Mesenchymal stem cell (in vitro differentiated cells and primary cell): ENCODE measurements at regions not wholly inside any gene's neighbourhood (a gene's known extent, or its start where the extent isn't known, plus 50 kb on each side); places are given as distances from the start of the nearest gene placed in this dataset.

ENCODE experiments used
- DNase-seq: peaks from one replicate; pipeline ENCODE4 v3.0.0-alpha.2; 2013
- H2AFZ ChIP-seq: one replicate; pipeline ENCODE4 v1.6.1; 2013; ENCODE audit warnings: low read depth, mild to moderate bottlenecking, control low read depth, inconsistent platforms, low read length, moderate library complexity
- H2AK5ac ChIP-seq: 2 replicates; pipeline ENCODE4 v1.6.1; 2013; ENCODE audit warnings: low read length, moderate library complexity, mild to moderate bottlenecking, inconsistent platforms; ENCODE audit not compliant: severe bottlenecking
- H2BK120ac ChIP-seq: one replicate; pipeline ENCODE4 v1.6.1; 2013; ENCODE audit warnings: low read depth, mild to moderate bottlenecking, inconsistent platforms, low read length, moderate library complexity
- H2BK12ac ChIP-seq, 2 experiments: one replicate each; pipeline ENCODE4 v1.6.1; 2013; ENCODE audit warnings: inconsistent platforms in 2 of 2, low read length in 2 of 2, mild to moderate bottlenecking in 2 of 2, moderate library complexity in 2 of 2, control low read depth in 1 of 2
- H2BK15ac ChIP-seq: one replicate; pipeline ENCODE4 v1.6.1; 2013; ENCODE audit warnings: mild to moderate bottlenecking, low read depth, inconsistent platforms; ENCODE audit not compliant: poor library complexity, severe bottlenecking
- H2BK5ac ChIP-seq: 2 replicates; pipeline ENCODE4 v1.6.1; 2013; ENCODE audit warnings: low read depth, mild to moderate bottlenecking, low read length, control low read depth, inconsistent platforms; ENCODE audit not compliant: poor library complexity, severe bottlenecking
- H3K14ac ChIP-seq, 2 experiments: one replicate each; pipeline ENCODE4 v1.6.1; 2013; ENCODE audit warnings: inconsistent platforms in 2 of 2, low read length in 2 of 2, control low read depth in 1 of 2, mild to moderate bottlenecking in 1 of 2, moderate library complexity in 1 of 2
- H3K18ac ChIP-seq, 2 experiments: one replicate each; pipeline ENCODE4 v1.6.1; 2013; ENCODE audit warnings: inconsistent platforms in 2 of 2, low read length in 2 of 2, control low read depth in 1 of 2, low read depth in 1 of 2, mild to moderate bottlenecking in 1 of 2
- H3K23ac ChIP-seq, 2 experiments: one replicate each; pipeline ENCODE4 v1.6.1; 2013; ENCODE audit warnings: inconsistent platforms in 2 of 2, low read length in 2 of 2, mild to moderate bottlenecking in 2 of 2, moderate library complexity in 2 of 2, control low read depth in 1 of 2
- H3K27ac ChIP-seq: 2 replicates; pipeline ENCODE4 v1.5.1; 2013; ENCODE audit warnings: mild to moderate bottlenecking, moderate library complexity, low read length, control low read depth, inconsistent platforms; ENCODE audit not compliant: poor library complexity, severe bottlenecking
- H3K27me3 ChIP-seq, 2 experiments: 2 replicates each; pipeline versions ENCODE4 v1.6.1 to v1.7.0; 2013; ENCODE audit warnings: low read length in 2 of 2, mild to moderate bottlenecking in 2 of 2, moderate library complexity in 2 of 2, control low read depth in 1 of 2, inconsistent platforms in 1 of 2; ENCODE audit not compliant: control insufficient read depth in 1 of 2, insufficient read depth in 1 of 2
- H3K36me3 ChIP-seq, 2 experiments: 2 replicates each; pipeline versions ENCODE4 v1.6.1 to v1.7.0; 2013; ENCODE audit warnings: low read length in 2 of 2, control low read depth in 1 of 2, inconsistent platforms in 1 of 2, low read depth in 1 of 2, mild to moderate bottlenecking in 1 of 2; ENCODE audit not compliant: insufficient read depth in 2 of 2, control insufficient read depth in 1 of 2
- H3K4ac ChIP-seq, 2 experiments: one replicate each; pipeline ENCODE4 v1.6.1; 2013; ENCODE audit warnings: inconsistent platforms in 2 of 2, low read length in 2 of 2, mild to moderate bottlenecking in 2 of 2, moderate library complexity in 2 of 2, control low read depth in 1 of 2, low read depth in 1 of 2
- H3K4me1 ChIP-seq: 2 replicates; pipeline ENCODE4 v1.6.1; 2013; ENCODE audit warnings: low read depth, low read length, control low read depth; ENCODE audit not compliant: control insufficient read depth, insufficient read depth
- H3K4me2 ChIP-seq: 2 replicates; pipeline ENCODE4 v1.6.1; 2013; ENCODE audit warnings: low read length, mild to moderate bottlenecking, inconsistent platforms; ENCODE audit not compliant: poor library complexity, severe bottlenecking
- H3K4me3 ChIP-seq, 2 experiments: 2 replicates each; pipeline versions ENCODE4 v1.5.1 to v1.7.0; 2013; ENCODE audit warnings: low read length in 2 of 2, mild to moderate bottlenecking in 2 of 2, control low read depth in 1 of 2, low read depth in 1 of 2; ENCODE audit not compliant: insufficient read depth in 1 of 2
- H3K79me1 ChIP-seq: replicated peaks from 2 replicates; pipeline ENCODE4 v1.6.1; 2013; ENCODE audit warnings: mild to moderate bottlenecking, control low read depth, low read length, inconsistent platforms; ENCODE audit not compliant: poor library complexity, severe bottlenecking
- H3K9ac ChIP-seq: 2 replicates; pipeline ENCODE4 v1.7.0; 2013; ENCODE audit warnings: mild to moderate bottlenecking, low read length, moderate library complexity
- H3K9me3 ChIP-seq: 2 replicates; pipeline ENCODE4 v1.7.0; 2013; ENCODE audit warnings: mild to moderate bottlenecking, low read length; ENCODE audit not compliant: control insufficient read depth
- H4K8ac ChIP-seq: one replicate; pipeline ENCODE4 v1.6.1; 2013; ENCODE audit warnings: inconsistent platforms, mild to moderate bottlenecking, low read length, moderate library complexity
- H4K91ac ChIP-seq: one replicate; pipeline ENCODE4 v1.6.1; 2013; ENCODE audit warnings: mild to moderate bottlenecking, low read length, inconsistent platforms
- WGBS: methylation state at CpG from one replicate; pipeline ENCODE4 v1.1.7; 2013; ENCODE audit warnings: mixed read lengths; 5-methylcytosine and 5-hydroxymethylcytosine counted together

DNA sequence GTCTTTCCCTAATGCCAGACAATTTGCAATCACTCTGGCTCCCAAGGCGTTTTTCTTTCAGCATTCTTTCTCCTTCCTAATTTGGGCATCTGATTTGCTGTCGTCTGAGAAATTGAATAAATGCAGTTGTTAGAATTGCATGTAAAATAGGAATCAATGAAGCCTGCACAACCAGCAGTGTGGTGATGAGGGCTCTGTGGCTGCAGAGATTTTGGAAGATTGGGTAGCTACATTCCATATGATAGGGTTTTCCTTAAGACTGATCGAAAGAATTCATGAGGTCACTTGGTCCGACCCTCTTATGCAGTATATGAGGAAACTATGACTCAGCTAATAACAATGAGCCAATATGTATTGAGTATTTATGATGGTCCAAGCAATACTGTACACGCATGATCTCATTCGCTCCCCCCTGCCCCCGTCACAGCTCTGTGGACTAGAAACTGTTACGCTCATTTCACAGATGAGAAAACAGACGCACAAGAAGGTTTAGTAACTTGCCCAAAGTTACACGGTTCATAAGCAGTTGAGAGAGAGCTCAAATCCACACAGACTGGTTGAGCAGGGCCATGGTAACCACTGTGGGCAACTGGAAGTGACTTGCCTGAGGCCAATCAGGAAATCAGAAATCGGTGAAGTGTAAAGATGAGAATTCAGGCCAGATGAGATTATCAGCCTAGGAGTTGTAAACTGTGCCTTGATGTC is 527.2 kb downstream of the GATA3 start:
- Histone ChIP-seq H3K27me3 (no peaks in the 10 kb centered on the region), H3K14ac (no peak overlapping the region), H3K18ac (no peak overlapping the region), H2BK5ac (no peak overlapping the region), H3K36me3 (no peaks in the 10 kb centered on the region), H2BK15ac (no peak overlapping the region), H3K4me1 (no peaks in the 10 kb centered on the region), H3K4ac (no peak overlapping the region), H2AK5ac (no peak overlapping the region), H4K91ac (no peak overlapping the region), H2AFZ (no peak overlapping the region), H3K9ac (no peak overlapping the region), H3K4me2 (no peak overlapping the region), H3K4me3 (no peak overlapping the region), H3K23ac (no peak overlapping the region), H2BK12ac (no peak overlapping the region), H3K27ac (no peak overlapping the region), H4K8ac (no peak overlapping the region), H2BK120ac (no peak overlapping the region), H3K9me3 (peaks cover 4% of the 10 kb centered on the region), H3K79me1 (no peaks in the 10 kb centered on the region)
- DNase-seq: no peak
- WGBS: 85% methylated on average over 8 of the region's 11 CpGs

DNA sequence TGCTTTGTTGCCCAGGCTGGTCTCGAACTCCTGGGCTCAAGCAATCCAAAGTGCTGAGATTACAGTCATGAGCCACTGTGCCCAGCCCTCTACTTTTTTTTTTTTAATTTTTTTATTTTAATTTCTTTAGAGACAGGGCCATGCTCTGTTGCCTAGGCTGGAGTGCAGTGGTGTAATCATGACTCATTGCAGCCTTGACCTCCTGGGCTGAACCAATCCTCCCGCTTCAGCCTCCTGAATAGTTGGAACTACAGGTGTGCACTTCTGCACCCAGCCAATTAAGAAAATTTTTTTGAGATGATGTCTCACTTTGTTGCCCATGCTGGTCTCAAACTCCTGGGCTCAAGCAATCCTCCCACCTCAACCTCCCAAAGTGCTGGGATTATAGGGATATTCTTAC is 528.6 kb downstream of the GATA3 start:
- no peak overlapping the region for H3K18ac ChIP-seq
- no peak overlapping the region for H2BK5ac ChIP-seq
- H2BK12ac ChIP-seq: no peak overlapping the region
- H4K8ac ChIP-seq: no peak overlapping the region
- H3K9ac ChIP-seq: no peak overlapping the region
- no peaks in the 10 kb centered on the region for H3K79me1 ChIP-seq
- H3K36me3 ChIP-seq: no peaks in the 10 kb centered on the region
- DNase-seq: no peak
- no peak overlapping the region for H2AK5ac ChIP-seq
- H2BK120ac ChIP-seq: no peak overlapping the region
- 91% methylated on average over 2 of the region's 2 CpGs for WGBS
- H3K4me1 ChIP-seq: no peaks in the 10 kb centered on the region
- H3K14ac ChIP-seq: no peak overlapping the region
- H3K4ac ChIP-seq: no peak overlapping the region
- peaks cover 4% of the 10 kb centered on the region for H3K9me3 ChIP-seq
- no peak overlapping the region for H2AFZ ChIP-seq
- no peak overlapping the region for H3K4me2 ChIP-seq
- H3K27ac ChIP-seq: no peak overlapping the region
- no peak overlapping the region for H3K4me3 ChIP-seq
- H3K23ac ChIP-seq: no peak overlapping the region
- no peaks in the 10 kb centered on the region for H3K27me3 ChIP-seq
- no peak overlapping the region for H4K91ac ChIP-seq
- H2BK15ac ChIP-seq: no peak overlapping the region

DNA sequence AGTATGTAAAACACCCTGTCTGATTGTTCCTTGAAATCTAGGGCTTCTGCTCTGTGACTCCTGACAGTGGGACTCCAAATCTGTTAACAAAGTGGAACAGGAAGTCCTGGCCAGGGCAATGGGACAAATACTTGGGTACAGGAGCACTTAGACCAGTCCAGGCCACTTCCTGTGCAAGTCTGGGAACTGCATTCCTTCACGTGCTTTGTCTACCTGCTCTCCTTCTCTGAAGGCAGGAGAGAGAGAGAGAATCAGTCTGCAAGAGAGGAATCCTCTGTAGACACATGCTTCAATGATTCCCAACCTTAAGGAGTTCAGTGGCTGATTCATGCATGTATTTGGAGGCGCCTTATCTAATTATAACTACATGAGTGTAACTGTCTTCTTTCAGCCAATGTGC is 530.2 kb downstream of the GATA3 start:
- peaks cover 4% of the 10 kb centered on the region for H3K9me3 ChIP-seq
- no peak overlapping the region for H3K14ac ChIP-seq
- no peak overlapping the region for H2BK15ac ChIP-seq
- no peak overlapping the region for H3K4ac ChIP-seq
- no peaks in the 10 kb centered on the region for H3K36me3 ChIP-seq
- H3K4me1 ChIP-seq: no peaks in the 10 kb centered on the region
- H3K27ac ChIP-seq: no peak overlapping the region
- DNase-seq: no peak
- H3K79me1 ChIP-seq: no peaks in the 10 kb centered on the region
- H3K9ac ChIP-seq: no peak overlapping the region
- no peak overlapping the region for H2BK12ac ChIP-seq
- H2BK5ac ChIP-seq: no peak overlapping the region
- no peak overlapping the region for H3K23ac ChIP-seq
- no peak overlapping the region for H2BK120ac ChIP-seq
- H3K18ac ChIP-seq: no peak overlapping the region
- no peak overlapping the region for H3K4me3 ChIP-seq
- no peak overlapping the region for H2AK5ac ChIP-seq
- H4K91ac ChIP-seq: no peak overlapping the region
- H4K8ac ChIP-seq: no peak overlapping the region
- 80% methylated on average over 1 of the region's 2 CpGs for WGBS
- no peak overlapping the region for H2AFZ ChIP-seq
- no peaks in the 10 kb centered on the region for H3K27me3 ChIP-seq
- no peak overlapping the region for H3K4me2 ChIP-seq

DNA sequence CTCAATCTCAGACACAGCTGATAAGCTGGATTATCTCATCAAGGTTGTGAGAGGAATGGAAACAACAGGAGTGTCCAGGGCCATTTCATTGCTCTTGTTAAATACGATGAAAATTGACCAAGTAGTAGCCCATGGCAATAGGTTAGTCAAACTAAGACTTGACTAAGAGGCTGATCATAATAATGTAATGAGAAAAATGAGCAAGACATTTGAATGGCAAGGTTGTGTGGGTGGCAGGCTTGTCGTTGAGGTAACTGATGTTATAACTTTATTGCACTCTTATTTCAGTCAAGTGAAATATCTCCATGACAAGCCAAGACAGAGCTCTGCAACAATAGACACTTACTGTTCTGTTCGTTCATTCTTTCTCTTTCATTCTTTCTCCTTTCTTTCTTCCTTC is 532.0 kb downstream of the GATA3 start:
- no peak overlapping the region for H3K18ac ChIP-seq
- H3K79me1 ChIP-seq: no peaks in the 10 kb centered on the region
- no peaks in the 10 kb centered on the region for H3K27me3 ChIP-seq
- H3K23ac ChIP-seq: no peak overlapping the region
- no peak for DNase-seq
- H2AK5ac ChIP-seq: no peak overlapping the region
- no peaks in the 10 kb centered on the region for H3K4me1 ChIP-seq
- H3K9ac ChIP-seq: no peak overlapping the region
- H4K91ac ChIP-seq: no peak overlapping the region
- H2BK120ac ChIP-seq: no peak overlapping the region
- H3K4ac ChIP-seq: no peak overlapping the region
- no peak overlapping the region for H2BK15ac ChIP-seq
- no peak overlapping the region for H2BK12ac ChIP-seq
- no peaks in the 10 kb centered on the region for H3K36me3 ChIP-seq
- no peak overlapping the region for H3K4me3 ChIP-seq
- peaks cover 4% of the 10 kb centered on the region for H3K9me3 ChIP-seq
- H3K27ac ChIP-seq: no peak overlapping the region
- no peak overlapping the region for H2AFZ ChIP-seq
- no peak overlapping the region for H2BK5ac ChIP-seq
- no peak overlapping the region for H3K14ac ChIP-seq
- H3K4me2 ChIP-seq: no peak overlapping the region
- H4K8ac ChIP-seq: no peak overlapping the region
- WGBS: 83% methylated on average over 3 of the region's 3 CpGs
